ENCODE measurements at regions not wholly inside any gene's neighbourhood (a gene's known extent, or its start where the extent isn't known, plus 50 kb on each side); places are given as distances from the start of the nearest gene placed in this dataset.
"Not testable (repeated sequence)": the region's sequence is repeated elsewhere in the genome, so short reads cannot be mapped to it uniquely, and the experiment has no call there.

GRCh38 chr4:103948244-103949018, 228.6 kb upstream of the TACR3 start:
- Histone ChIP-seq H2AFZ (no peak overlapping the region), H3K4me1 (ENCODE audit: insufficient read depth) (no peaks in the 10 kb centered on the region), H3K27me3 (no peaks in the 10 kb centered on the region), H3K27ac (no peak overlapping the region), H3K4me3 (no peak overlapping the region), H3K4me2 (no peak overlapping the region), H3K36me3 (replicated peaks; ENCODE audit: insufficient read depth, low read depth) (no peaks in the 10 kb centered on the region), H3K79me2 (no peaks in the 10 kb centered on the region), H4K20me1 (ENCODE audit: insufficient read depth, poor library complexity, severe bottlenecking) (no peaks in the 10 kb centered on the region), H3K9me3 (ENCODE audit: low read depth) (peaks cover 6% of the 10 kb centered on the region), H3K9me2 (replicated peaks; ENCODE audit: insufficient read depth) (no peaks in the 10 kb centered on the region)
- 39% methylated on average over 3 of the region's 3 CpGs for WGBS (ENCODE audit: low lambda C conversion rate, missing lambda C conversion rate)
- DNase-seq (ENCODE audit: low spot score): no peak
- TF ChIP-seq CTCF (IDR thresholded peaks at IDR 0.05; ENCODE audit: poor library complexity): no peak
- no peak for TF ChIP-seq EZH2phosphoT487 (IDR thresholded peaks at IDR 0.05; ENCODE audit: low read depth, severe bottlenecking, unreplicated experiment)
- no peak for TF ChIP-seq EZH2 (IDR thresholded peaks at IDR 0.05; ENCODE audit: borderline replicate concordance)

GRCh38 chr4:103947617-103948016, 227.8 kb upstream of the TACR3 start:
- 60% methylated on average over 1 of the region's 1 CpG for WGBS (ENCODE audit: low lambda C conversion rate, missing lambda C conversion rate)
- H3K9me3 ChIP-seq (ENCODE audit: low read depth): peaks cover 6% of the 10 kb centered on the region
- H3K27me3 ChIP-seq: no peaks in the 10 kb centered on the region
- H3K36me3 ChIP-seq (replicated peaks; ENCODE audit: insufficient read depth, low read depth): no peaks in the 10 kb centered on the region
- DNase-seq (ENCODE audit: low spot score): no peak
- H3K4me1 ChIP-seq (ENCODE audit: insufficient read depth): no peaks in the 10 kb centered on the region
- no peak overlapping the region for H3K4me3 ChIP-seq
- H3K27ac ChIP-seq: no peak overlapping the region
- H4K20me1 ChIP-seq (ENCODE audit: insufficient read depth, poor library complexity, severe bottlenecking): no peaks in the 10 kb centered on the region
- no peak overlapping the region for H2AFZ ChIP-seq
- TF ChIP-seq CTCF (IDR thresholded peaks at IDR 0.05; ENCODE audit: poor library complexity): no peak
- TF ChIP-seq EZH2phosphoT487 (IDR thresholded peaks at IDR 0.05; ENCODE audit: low read depth, severe bottlenecking, unreplicated experiment): no peak
- TF ChIP-seq EZH2 (IDR thresholded peaks at IDR 0.05; ENCODE audit: borderline replicate concordance): no peak
- H3K9me2 ChIP-seq (replicated peaks; ENCODE audit: insufficient read depth): no peaks in the 10 kb centered on the region
- H3K79me2 ChIP-seq: no peaks in the 10 kb centered on the region
- no peak overlapping the region for H3K4me2 ChIP-seq

- WGBS (ENCODE audit: low lambda C conversion rate, missing lambda C conversion rate): 46% methylated on average over 3 of the region's 3 CpGs
- not testable (repeated sequence) for H3K4me1 ChIP-seq (ENCODE audit: insufficient read depth); H4K20me1 ChIP-seq (ENCODE audit: insufficient read depth, poor library complexity, severe bottlenecking); H3K36me3 ChIP-seq (replicated peaks; ENCODE audit: insufficient read depth, low read depth); H3K4me2 ChIP-seq; H2AFZ ChIP-seq; H3K9me2 ChIP-seq (replicated peaks; ENCODE audit: insufficient read depth); H3K27ac ChIP-seq; H3K9me3 ChIP-seq (ENCODE audit: low read depth); H3K4me3 ChIP-seq; DNase-seq (ENCODE audit: low spot score); H3K27me3 ChIP-seq; H3K79me2 ChIP-seq
Observed at GRCh38 chr4:103946621-103947268, 227.0 kb upstream of the TACR3 start.

- TF ChIP-seq EZH2 (IDR thresholded peaks at IDR 0.05; ENCODE audit: borderline replicate concordance) (no peak), CTCF (IDR thresholded peaks at IDR 0.05; ENCODE audit: poor library complexity) (no peak), EZH2phosphoT487 (IDR thresholded peaks at IDR 0.05; ENCODE audit: low read depth, severe bottlenecking, unreplicated experiment) (no peak)
- no peak overlapping the region for H3K27ac ChIP-seq
- no peak overlapping the region for H2AFZ ChIP-seq
- H3K4me1 ChIP-seq (ENCODE audit: insufficient read depth): no peaks in the 10 kb centered on the region
- no peaks in the 10 kb centered on the region for H3K9me2 ChIP-seq (replicated peaks; ENCODE audit: insufficient read depth)
- no peaks in the 10 kb centered on the region for H3K79me2 ChIP-seq
- no peak overlapping the region for H3K4me3 ChIP-seq
- no peaks in the 10 kb centered on the region for H3K27me3 ChIP-seq
- 88% methylated on average over 2 of the region's 4 CpGs for WGBS (ENCODE audit: low lambda C conversion rate, missing lambda C conversion rate)
- no peak for DNase-seq (ENCODE audit: low spot score)
- H3K4me2 ChIP-seq: no peak overlapping the region
- no peaks in the 10 kb centered on the region for H4K20me1 ChIP-seq (ENCODE audit: insufficient read depth, poor library complexity, severe bottlenecking)
- no peaks in the 10 kb centered on the region for H3K9me3 ChIP-seq (ENCODE audit: low read depth)
- no peaks in the 10 kb centered on the region for H3K36me3 ChIP-seq (replicated peaks; ENCODE audit: insufficient read depth, low read depth)
Observed at GRCh38 chr4:103938488-103938887, 218.7 kb upstream of the TACR3 start.
